ENCODE measurements at regions not wholly inside any gene's neighbourhood (a gene's known extent, or its start where the extent isn't known, plus 50 kb on each side); places are given as distances from the start of the nearest gene placed in this dataset.

DNA sequence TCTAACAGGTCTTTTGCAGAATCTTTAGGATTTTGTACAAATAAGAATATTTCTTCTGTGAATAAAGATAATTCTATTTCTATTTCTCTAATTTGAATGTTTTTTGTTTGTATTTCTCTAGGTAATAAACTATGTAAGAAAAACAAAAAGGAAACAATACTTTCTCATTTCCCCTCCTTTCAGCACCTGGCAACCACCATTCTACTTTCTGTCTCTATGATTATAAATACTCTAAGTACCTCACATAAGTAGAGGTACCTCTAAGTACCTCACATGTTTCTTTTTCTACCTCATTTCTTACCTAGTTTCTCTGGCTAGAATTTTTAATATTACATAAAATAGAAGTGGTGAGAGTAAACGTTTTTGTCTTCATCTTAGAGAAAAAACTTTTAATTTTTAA lies 550.0 kb downstream of the EPHA5 start:
- no peak for DNase-seq
- Histone ChIP-seq H3K9ac (ENCODE audit: low read length in 3 of 3) (no peak overlapping the region), H3K4me1 (ENCODE audit: control insufficient read depth in 2 of 3, insufficient read depth in 2 of 3, low read depth in 1 of 3, low read length in 3 of 3) (no peaks in the 10 kb centered on the region), H3K9me3 (ENCODE audit: control insufficient read depth in 2 of 3, insufficient read depth in 1 of 3, low read length in 3 of 3) (no peaks in the 10 kb centered on the region), H3K27ac (ENCODE audit: low read depth in 2 of 2, low read length in 2 of 2) (no peak overlapping the region), H3K27me3 (ENCODE audit: control insufficient read depth, insufficient read depth, low read length) (no peaks in the 10 kb centered on the region), H3K4me3 (ENCODE audit: low read length in 3 of 3) (no peak overlapping the region), H3K36me3 (ENCODE audit: control insufficient read depth in 2 of 3, insufficient read depth in 3 of 3, low read length in 3 of 3) (no peaks in the 10 kb centered on the region)
- FAIRE-seq = no peak
- intact Hi-C loops (cut with DNase I) = no loop called here
- no peak for TF ChIP-seq CTCF (IDR thresholded peaks at IDR 0.05; ENCODE audit: borderline replicate concordance, extremely low read depth, insufficient read depth)

GRCh38 chr4:65102419-65102818 lies 567.9 kb downstream of the EPHA5 start:
- intact Hi-C loops (cut with DNase I) = no loop called here
- no peak for TF ChIP-seq CTCF (IDR thresholded peaks at IDR 0.05; ENCODE audit: borderline replicate concordance, extremely low read depth, insufficient read depth)
- Histone ChIP-seq H3K9me3 (ENCODE audit: control insufficient read depth in 2 of 3, insufficient read depth in 1 of 3, low read length in 3 of 3) (no peaks in the 10 kb centered on the region), H3K9ac (ENCODE audit: low read length in 3 of 3) (no peak overlapping the region), H3K27ac (ENCODE audit: low read depth in 2 of 2, low read length in 2 of 2) (no peak overlapping the region), H3K4me3 (ENCODE audit: low read length in 3 of 3) (no peak overlapping the region), H3K27me3 (ENCODE audit: control insufficient read depth, insufficient read depth, low read length) (no peaks in the 10 kb centered on the region), H3K36me3 (ENCODE audit: control insufficient read depth in 2 of 3, insufficient read depth in 3 of 3, low read length in 3 of 3) (no peaks in the 10 kb centered on the region), H3K4me1 (ENCODE audit: control insufficient read depth in 2 of 3, insufficient read depth in 2 of 3, low read depth in 1 of 3, low read length in 3 of 3) (no peaks in the 10 kb centered on the region)
- DNase-seq = no peak
- no peak for FAIRE-seq

DNA sequence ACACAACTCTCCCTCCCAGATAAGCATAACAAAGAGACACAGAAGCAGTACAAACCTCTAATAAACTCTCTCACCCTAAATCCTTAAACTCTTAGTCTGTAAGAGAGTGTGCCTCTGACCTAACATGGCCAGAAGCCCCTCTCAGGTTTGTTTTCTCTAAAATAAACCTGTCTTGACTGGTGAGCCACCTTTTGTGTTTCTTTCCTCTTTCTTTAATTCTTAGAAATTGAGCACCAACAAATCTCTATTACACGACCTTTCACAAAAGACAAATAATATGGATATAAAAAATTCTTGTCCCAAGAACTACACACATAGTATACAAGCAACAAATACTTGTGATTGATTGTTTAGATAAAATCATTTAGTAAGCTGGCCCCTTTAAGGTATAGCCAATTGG lies 573.7 kb downstream of the EPHA5 start:
- Histone ChIP-seq H3K9me3 (ENCODE audit: control insufficient read depth in 2 of 3, insufficient read depth in 1 of 3, low read length in 3 of 3) (no peaks in the 10 kb centered on the region), H3K4me1 (ENCODE audit: control insufficient read depth in 2 of 3, insufficient read depth in 2 of 3, low read depth in 1 of 3, low read length in 3 of 3) (no peaks in the 10 kb centered on the region), H3K27me3 (ENCODE audit: control insufficient read depth, insufficient read depth, low read length) (no peaks in the 10 kb centered on the region), H3K36me3 (ENCODE audit: control insufficient read depth in 2 of 3, insufficient read depth in 3 of 3, low read length in 3 of 3) (no peaks in the 10 kb centered on the region), H3K27ac (ENCODE audit: low read depth in 2 of 2, low read length in 2 of 2) (no peak overlapping the region), H3K9ac (ENCODE audit: low read length in 3 of 3) (no peak overlapping the region), H3K4me3 (ENCODE audit: low read length in 3 of 3) (no peak overlapping the region)
- intact Hi-C loops (cut with DNase I) = no loop called here
- TF ChIP-seq CTCF (IDR thresholded peaks at IDR 0.05; ENCODE audit: borderline replicate concordance, extremely low read depth, insufficient read depth) = no peak
- FAIRE-seq = no peak
- DNase-seq = no peak

DNA sequence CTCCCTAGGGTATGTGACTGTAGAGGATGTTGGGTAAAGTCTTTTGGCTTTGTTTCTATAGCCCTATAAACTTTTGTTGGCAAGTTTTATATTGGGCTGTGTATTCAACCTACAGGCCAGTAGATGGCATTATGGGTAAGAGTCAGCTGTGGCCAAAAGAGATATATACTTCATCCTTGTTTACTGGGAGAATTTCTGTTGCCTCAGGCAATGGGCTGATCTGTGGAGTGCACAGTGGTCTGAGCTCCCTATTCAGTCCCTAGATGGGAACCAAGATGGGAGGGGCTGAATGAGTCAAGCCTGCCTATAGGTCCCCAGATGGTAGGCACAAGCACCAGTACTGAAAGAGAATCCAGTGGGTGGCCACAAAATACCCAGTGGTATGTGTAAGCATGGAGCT lies 580.6 kb downstream of the EPHA5 start:
- no peaks in the 10 kb centered on the region for H3K4me1 ChIP-seq (ENCODE audit: control insufficient read depth in 2 of 3, insufficient read depth in 2 of 3, low read depth in 1 of 3, low read length in 3 of 3)
- DNase-seq = peak in 2 of 5 donors; percentile 0 to 4
- no peak for TF ChIP-seq CTCF (IDR thresholded peaks at IDR 0.05; ENCODE audit: borderline replicate concordance, extremely low read depth, insufficient read depth)
- no peak overlapping the region for H3K27ac ChIP-seq (ENCODE audit: low read depth in 2 of 2, low read length in 2 of 2)
- no peaks in the 10 kb centered on the region for H3K27me3 ChIP-seq (ENCODE audit: control insufficient read depth, insufficient read depth, low read length)
- FAIRE-seq = no peak
- no peaks in the 10 kb centered on the region for H3K9me3 ChIP-seq (ENCODE audit: control insufficient read depth in 2 of 3, insufficient read depth in 1 of 3, low read length in 3 of 3)
- intact Hi-C loops (cut with DNase I) = no loop called here
- no peaks in the 10 kb centered on the region for H3K36me3 ChIP-seq (ENCODE audit: control insufficient read depth in 2 of 3, insufficient read depth in 3 of 3, low read length in 3 of 3)
- no peak overlapping the region for H3K4me3 ChIP-seq (ENCODE audit: low read length in 3 of 3)
- no peak overlapping the region for H3K9ac ChIP-seq (ENCODE audit: low read length in 3 of 3)

All from kidney (tissue), 13 donors.